GM19351 (cell line): ENCODE measurements at regions not wholly inside any gene's neighbourhood (a gene's known extent, or its start where the extent isn't known, plus 50 kb on each side); places are given as distances from the start of the nearest gene placed in this dataset.

ENCODE experiments used
- ATAC-seq: cut with Tn5 transposase; IDR thresholded peaks from one replicate; pipeline ENCODE4 v1.9.1; 2021; ENCODE audit warnings: mild to moderate bottlenecking, moderate library complexity; ENCODE audit not compliant: unreplicated experiment

GRCh38 chr22:47569389-47570299 is 807.2 kb downstream of the TBC1D22A start:
- no peak for ATAC-seq

- no peak for ATAC-seq
These were observed 806.2 kb downstream of the TBC1D22A start for GRCh38 chr22:47568700-47569099.

- no peak for ATAC-seq
These were observed 805.0 kb downstream of the TBC1D22A start for GRCh38 chr22:47567126-47568090.

- ATAC-seq = no peak
These were observed 804.0 kb downstream of the TBC1D22A start for GRCh38 chr22:47566491-47566890.

GRCh38 chr22:47565607-47566006 is 803.2 kb downstream of the TBC1D22A start:
- ATAC-seq = no peak

GRCh38 chr22:47564651-47565434 is 802.4 kb downstream of the TBC1D22A start:
- ATAC-seq = no peak

- no peak for ATAC-seq
These were observed 801.7 kb downstream of the TBC1D22A start for GRCh38 chr22:47564158-47564450.

- ATAC-seq = no peak
These were observed 801.1 kb downstream of the TBC1D22A start for GRCh38 chr22:47563406-47564157.

GRCh38 chr22:47561766-47562165 is 799.3 kb downstream of the TBC1D22A start:
- no peak for ATAC-seq

GRCh38 chr22:47561115-47561675 is 798.7 kb downstream of the TBC1D22A start:
- no peak for ATAC-seq

GRCh38 chr22:47558828-47559700 is 796.6 kb downstream of the TBC1D22A start:
- ATAC-seq = no peak

GRCh38 chr22:47556473-47556872 is 794.0 kb downstream of the TBC1D22A start:
- no peak for ATAC-seq

GRCh38 chr22:47553436-47553835 is 791.0 kb downstream of the TBC1D22A start:
- no peak for ATAC-seq

- ATAC-seq = no peak
These were observed 790.2 kb downstream of the TBC1D22A start for GRCh38 chr22:47552541-47553205.

GRCh38 chr22:47552024-47552423 is 789.6 kb downstream of the TBC1D22A start:
- no peak for ATAC-seq

- no peak for ATAC-seq
These were observed 789.0 kb downstream of the TBC1D22A start for GRCh38 chr22:47551431-47551775.

- ATAC-seq = no peak
These were observed 788.3 kb downstream of the TBC1D22A start for GRCh38 chr22:47550524-47551430.
